ENCODE measurements at regions not wholly inside any gene's neighbourhood (a gene's known extent, or its start where the extent isn't known, plus 50 kb on each side); places are given as distances from the start of the nearest gene placed in this dataset.

- WGBS, 2 donors = 92 to 94% methylated on average over 3 to 4 of the region's 7 CpGs
- H3K9me3 ChIP-seq = no peaks in the 10 kb centered on the region
- TF ChIP-seq CTCF (IDR thresholded peaks at IDR 0.05) (no peak), POLR2A (IDR thresholded peaks at IDR 0.05) (no peak)
- no peaks in the 10 kb centered on the region for H3K4me1 ChIP-seq
- intact Hi-C loops (cut with DNase I) = no loop called here
- no peak overlapping the region for H3K4me3 ChIP-seq
- no peak overlapping the region for H3K27ac ChIP-seq
- no peaks in the 10 kb centered on the region for H3K27me3 ChIP-seq
- no peak for DNase-seq
- no peaks in the 10 kb centered on the region for H3K36me3 ChIP-seq
Measured at GRCh38 chr5:51843893-51844292, 460.6 kb downstream of the ISL1 start.

DNA sequence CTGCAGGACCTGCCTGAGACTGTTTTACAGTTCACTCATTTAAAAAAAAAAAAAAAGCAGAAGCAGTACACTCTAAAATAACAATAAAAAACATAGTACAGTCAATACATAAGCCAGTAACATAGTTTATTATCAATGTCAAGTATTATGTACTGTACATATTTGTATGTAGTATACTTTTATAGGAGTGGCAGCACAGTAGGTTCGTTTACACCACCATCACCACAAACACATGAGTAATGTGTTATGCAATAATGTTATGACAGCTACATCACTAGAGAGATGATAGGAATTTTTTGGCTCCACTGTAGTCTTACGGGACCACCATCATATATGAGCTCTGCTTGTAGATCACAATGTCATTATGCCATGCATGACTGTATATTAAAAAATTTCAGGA, 462.8 kb downstream of the ISL1 start:
- Histone ChIP-seq H3K27me3 (no peaks in the 10 kb centered on the region), H3K4me1 (no peaks in the 10 kb centered on the region), H3K27ac (no peak overlapping the region), H3K9me3 (no peaks in the 10 kb centered on the region), H3K36me3 (no peaks in the 10 kb centered on the region), H3K4me3 (no peak overlapping the region)
- no peak for DNase-seq
- TF ChIP-seq CTCF (IDR thresholded peaks at IDR 0.05) (no peak), POLR2A (IDR thresholded peaks at IDR 0.05) (no peak)
- 46 to 55% methylated on average over 2 of the region's 2 CpGs for WGBS, 2 donors
- intact Hi-C loops (cut with DNase I) = no loop called here

DNA sequence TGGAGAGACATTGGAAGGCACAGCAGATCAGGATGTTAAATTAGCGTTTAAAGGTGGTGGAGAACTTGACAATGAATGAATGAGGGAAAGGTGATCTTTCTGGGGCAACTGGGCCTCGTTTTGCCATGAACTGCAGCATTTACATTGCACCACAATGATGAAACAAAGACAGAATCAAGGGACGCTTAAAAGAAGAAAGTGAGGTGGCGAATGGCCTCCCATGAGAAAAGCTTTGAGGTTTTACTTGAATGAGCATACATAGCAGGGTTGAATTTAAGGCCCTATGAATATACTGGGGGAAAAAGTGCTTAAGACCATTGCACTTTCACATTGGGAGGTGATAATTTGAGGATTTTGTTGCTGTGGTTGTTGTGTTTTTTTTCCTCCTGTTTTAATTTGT, 476.4 kb downstream of the ISL1 start:
- no peaks in the 10 kb centered on the region for H3K9me3 ChIP-seq
- intact Hi-C loops (cut with DNase I) = no loop called here
- H3K27me3 ChIP-seq = no peaks in the 10 kb centered on the region
- no peaks in the 10 kb centered on the region for H3K36me3 ChIP-seq
- 46 to 50% methylated on average over 4 of the region's 4 CpGs for WGBS, 2 donors
- H3K4me3 ChIP-seq = no peak overlapping the region
- TF ChIP-seq CTCF (IDR thresholded peaks at IDR 0.05) (no peak), POLR2A (IDR thresholded peaks at IDR 0.05) (no peak)
- H3K4me1 ChIP-seq = no peaks in the 10 kb centered on the region
- H3K27ac ChIP-seq = no peak overlapping the region
- no peak for DNase-seq

DNA sequence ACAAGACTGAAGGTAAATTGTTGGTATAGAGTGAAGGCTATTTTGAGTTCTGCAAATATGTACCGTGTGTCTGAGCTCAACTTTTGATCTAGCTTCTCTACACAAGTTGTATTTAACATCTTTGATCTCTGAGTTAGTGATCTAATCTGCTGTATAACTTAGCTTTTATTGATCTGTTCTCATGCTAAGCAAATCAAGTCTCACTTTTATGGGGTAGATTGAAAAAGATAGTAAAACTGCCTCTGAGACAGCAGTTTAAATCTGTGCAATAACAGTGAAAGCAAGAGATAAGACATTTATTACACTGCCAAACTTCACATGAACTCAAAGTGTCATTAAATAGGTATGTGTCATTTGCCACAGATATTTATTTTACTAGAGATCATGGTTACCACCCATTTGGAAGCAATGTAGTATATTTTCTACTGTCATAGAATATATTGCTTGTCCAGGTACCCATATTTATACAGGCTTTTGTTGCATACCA, 477.3 kb downstream of the ISL1 start:
- DNase-seq = no peak
- no peak for TF ChIP-seq POLR2A (IDR thresholded peaks at IDR 0.05)
- no peak for TF ChIP-seq CTCF (IDR thresholded peaks at IDR 0.05)
- intact Hi-C loops (cut with DNase I) = no loop called here
- Histone ChIP-seq H3K36me3 (no peaks in the 10 kb centered on the region), H3K4me1 (no peaks in the 10 kb centered on the region), H3K27ac (no peak overlapping the region), H3K27me3 (no peaks in the 10 kb centered on the region), H3K4me3 (no peak overlapping the region), H3K9me3 (no peaks in the 10 kb centered on the region)
- WGBS, 2 donors = 15 to 33% methylated on average over 1 of the region's 1 CpG

GRCh38 chr5:51872144-51872543, 488.9 kb downstream of the ISL1 start:
- H3K9me3 ChIP-seq = no peaks in the 10 kb centered on the region

More at GRCh38 chr5:51872144-51872543, 488.9 kb downstream of the ISL1 start:
- no peak for TF ChIP-seq CTCF (IDR thresholded peaks at IDR 0.05)
- TF ChIP-seq POLR2A (IDR thresholded peaks at IDR 0.05) = no peak
- H3K27ac ChIP-seq = no peak overlapping the region
- intact Hi-C loops (cut with DNase I) = no loop called here
- no peaks in the 10 kb centered on the region for H3K27me3 ChIP-seq
- 61 to 75% methylated on average over 2 of the region's 2 CpGs for WGBS, 2 donors
- no peaks in the 10 kb centered on the region for H3K4me1 ChIP-seq
- DNase-seq = no peak
- H3K36me3 ChIP-seq = no peaks in the 10 kb centered on the region
- H3K4me3 ChIP-seq = no peak overlapping the region

Measured in esophagus squamous epithelium (tissue), 5 donors.